HG03442 (cell line): ENCODE measurements at regions not wholly inside any gene's neighbourhood (a gene's known extent, or its start where the extent isn't known, plus 50 kb on each side); places are given as distances from the start of the nearest gene placed in this dataset.
"Not testable (repeated sequence)": the region's sequence is repeated elsewhere in the genome, so short reads cannot be mapped to it uniquely, and the experiment has no call there.

Experiments used
- ATAC-seq: cut with Tn5 transposase; IDR thresholded peaks from one replicate; pipeline ENCODE4 v1.9.1; 2021; ENCODE audit warnings: mild to moderate bottlenecking, moderate library complexity; ENCODE audit not compliant: unreplicated experiment

- no peak for ATAC-seq
Measured at GRCh38 chr3:56957522-56957921, 102.9 kb upstream of the SPATA12 start.

GRCh38 chr3:56956906-56957305 is 103.6 kb upstream of the SPATA12 start:
- no peak for ATAC-seq

- no peak for ATAC-seq
Measured at GRCh38 chr3:56955492-56956111, 104.9 kb upstream of the SPATA12 start.

GRCh38 chr3:56954125-56954524 is 106.3 kb upstream of the SPATA12 start:
- no peak for ATAC-seq

- ATAC-seq = no peak
Measured at GRCh38 chr3:56952846-56953245, 107.6 kb upstream of the SPATA12 start.

GRCh38 chr3:56952061-56952460 is 108.4 kb upstream of the SPATA12 start:
- ATAC-seq = no peak

GRCh38 chr3:56951366-56951765 is 109.1 kb upstream of the SPATA12 start:
- ATAC-seq = no peak

- ATAC-seq = not testable (repeated sequence)
Measured at GRCh38 chr3:56945378-56945777, 115.1 kb upstream of the SPATA12 start.

GRCh38 chr3:56942523-56942922 is 117.9 kb upstream of the SPATA12 start:
- ATAC-seq = no peak

GRCh38 chr3:56940976-56941375 is 119.5 kb upstream of the SPATA12 start:
- no peak for ATAC-seq

- no peak for ATAC-seq
Measured at GRCh38 chr3:56940321-56940720, 120.1 kb upstream of the SPATA12 start.

GRCh38 chr3:56939834-56940233 is 120.6 kb upstream of the SPATA12 start:
- ATAC-seq = no peak

GRCh38 chr3:56938530-56938929 is 121.9 kb upstream of the SPATA12 start:
- no peak for ATAC-seq

- ATAC-seq = no peak
Measured at GRCh38 chr3:56937580-56937979, 122.9 kb upstream of the SPATA12 start.

- ATAC-seq = no peak
Measured at GRCh38 chr3:56935811-56936210, 124.7 kb upstream of the SPATA12 start.

- ATAC-seq = not testable (repeated sequence)
Measured at GRCh38 chr3:56934481-56934880, 126.0 kb upstream of the SPATA12 start.

GRCh38 chr3:56933803-56934202 is 126.7 kb upstream of the SPATA12 start:
- ATAC-seq = no peak

- ATAC-seq = no peak
Measured at GRCh38 chr3:56932866-56933265, 127.6 kb upstream of the SPATA12 start.

GRCh38 chr3:56931836-56932235 is 128.6 kb upstream of the SPATA12 start:
- no peak for ATAC-seq

GRCh38 chr3:56930706-56931105 is 129.0 kb upstream of the ARHGEF3 start:
- no peak for ATAC-seq

- ATAC-seq = no peak
Measured at GRCh38 chr3:56929809-56930615, 128.3 kb upstream of the ARHGEF3 start.

GRCh38 chr3:56928379-56929068 is 126.8 kb upstream of the ARHGEF3 start:
- no peak for ATAC-seq
